ENCODE measurements at regions not wholly inside any gene's neighbourhood (a gene's known extent, or its start where the extent isn't known, plus 50 kb on each side); places are given as distances from the start of the nearest gene placed in this dataset.

- ChIA-PET CTCF (interaction anchor here (0.6 kb wide), 1 partner anchor 32 kb away, joined by 3 read pairs; no protein-coding TSS in a partner anchor), POLR2A (ENCODE audit: low non-redundant PET) (no interaction called here)
- H3K27ac ChIP-seq, result no peak overlapping the region
- no peak for DNase-seq (ENCODE audit: low spot score)
- TF ChIP-seq, protein P1, sequence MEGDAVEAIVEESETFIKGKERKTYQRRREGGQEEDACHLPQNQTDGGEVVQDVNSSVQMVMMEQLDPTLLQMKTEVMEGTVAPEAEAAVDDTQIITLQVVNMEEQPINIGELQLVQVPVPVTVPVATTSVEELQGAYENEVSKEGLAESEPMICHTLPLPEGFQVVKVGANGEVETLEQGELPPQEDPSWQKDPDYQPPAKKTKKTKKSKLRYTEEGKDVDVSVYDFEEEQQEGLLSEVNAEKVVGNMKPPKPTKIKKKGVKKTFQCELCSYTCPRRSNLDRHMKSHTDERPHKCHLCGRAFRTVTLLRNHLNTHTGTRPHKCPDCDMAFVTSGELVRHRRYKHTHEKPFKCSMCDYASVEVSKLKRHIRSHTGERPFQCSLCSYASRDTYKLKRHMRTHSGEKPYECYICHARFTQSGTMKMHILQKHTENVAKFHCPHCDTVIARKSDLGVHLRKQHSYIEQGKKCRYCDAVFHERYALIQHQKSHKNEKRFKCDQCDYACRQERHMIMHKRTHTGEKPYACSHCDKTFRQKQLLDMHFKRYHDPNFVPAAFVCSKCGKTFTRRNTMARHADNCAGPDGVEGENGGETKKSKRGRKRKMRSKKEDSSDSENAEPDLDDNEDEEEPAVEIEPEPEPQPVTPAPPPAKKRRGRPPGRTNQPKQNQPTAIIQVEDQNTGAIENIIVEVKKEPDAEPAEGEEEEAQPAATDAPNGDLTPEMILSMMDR (conservative IDR thresholded peaks at IDR 0.05; ENCODE audit: low read depth), result no peak
These were observed 102.5 kb upstream of the USP24 start for GRCh38 chr1:55317673-55318072.

GRCh38 chr1:55316947-55317662 lies 101.9 kb upstream of the USP24 start:
- CTCF ChIA-PET, result interaction anchor here (0.6 kb wide), 1 partner anchor 32 kb away, joined by 3 read pairs; no protein-coding TSS in a partner anchor
- POLR2A ChIA-PET (ENCODE audit: low non-redundant PET), result no interaction called here
- no peak for DNase-seq (ENCODE audit: low spot score)
- H3K27ac ChIP-seq, result no peak overlapping the region
- TF ChIP-seq, protein P1 (conservative IDR thresholded peaks at IDR 0.05; ENCODE audit: low read depth), result no peak

- no peak overlapping the region for H3K27ac ChIP-seq
- no peak for DNase-seq (ENCODE audit: low spot score)
- TF ChIP-seq, protein P1 (conservative IDR thresholded peaks at IDR 0.05; ENCODE audit: low read depth), result no peak
- ChIA-PET CTCF (no interaction called here), POLR2A (ENCODE audit: low non-redundant PET) (no interaction called here)
These were observed 101.3 kb upstream of the USP24 start for GRCh38 chr1:55316502-55316901.

DNA sequence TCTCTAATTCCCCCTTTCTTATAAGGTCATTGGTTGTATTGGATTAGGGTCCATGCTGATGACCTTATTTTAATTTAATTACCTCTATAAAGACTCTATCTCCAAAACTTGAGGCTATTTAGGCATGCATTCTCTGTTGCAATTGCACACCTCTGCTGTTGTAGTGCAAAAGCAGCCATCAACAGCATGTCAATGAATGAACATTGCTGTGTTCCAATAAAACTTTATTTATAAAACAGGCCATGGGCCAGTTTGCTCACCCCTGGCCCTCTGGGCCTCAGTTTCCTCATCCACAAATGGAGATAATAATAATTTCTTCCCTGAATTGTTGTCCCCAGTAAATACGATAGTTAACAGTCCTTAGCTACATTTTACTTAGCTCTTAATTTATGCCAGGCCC lies 100.4 kb upstream of the USP24 start:
- H3K27ac ChIP-seq, result no peak overlapping the region
- TF ChIP-seq, protein P1 (conservative IDR thresholded peaks at IDR 0.05; ENCODE audit: low read depth), result no peak
- POLR2A ChIA-PET (ENCODE audit: low non-redundant PET), result no interaction called here
- DNase-seq (ENCODE audit: low spot score), result no peak
- CTCF ChIA-PET, result interaction anchor here (0.5 kb wide), 1 partner anchor 362 kb away, joined by 5 read pairs; no protein-coding TSS in a partner anchor

DNA sequence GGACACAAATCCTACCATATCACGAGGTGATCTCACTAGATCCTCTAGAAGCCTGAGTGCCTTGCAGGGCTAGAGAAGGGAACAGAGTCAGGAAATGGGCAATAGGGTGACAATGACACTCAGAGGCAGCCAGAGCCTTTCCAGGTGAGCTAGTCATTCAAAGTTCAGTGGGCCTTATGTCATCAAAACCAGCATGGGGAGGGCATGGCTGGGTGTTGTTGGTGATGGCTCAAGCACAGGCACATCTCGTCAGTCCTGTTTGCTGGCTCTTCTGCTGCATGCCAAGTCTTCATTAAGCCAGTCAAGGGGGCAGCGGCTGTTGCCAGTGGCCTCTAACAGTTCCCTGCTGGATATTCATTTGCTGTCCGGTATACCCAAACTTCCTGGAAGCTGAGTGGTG lies 99.6 kb upstream of the USP24 start:
- ChIA-PET POLR2A (ENCODE audit: low non-redundant PET) (no interaction called here), CTCF (no interaction called here)
- TF ChIP-seq, protein P1 (conservative IDR thresholded peaks at IDR 0.05; ENCODE audit: low read depth), result no peak
- H3K27ac ChIP-seq, result no peak overlapping the region
- DNase-seq (ENCODE audit: low spot score), result no peak

- CTCF ChIA-PET, result no interaction called here
- POLR2A ChIA-PET (ENCODE audit: low non-redundant PET), result no interaction called here
These were observed 98.7 kb upstream of the USP24 start for GRCh38 chr1:55313903-55314302.

More at GRCh38 chr1:55313903-55314302, 98.7 kb upstream of the USP24 start:
- no peak overlapping the region for H3K27ac ChIP-seq
- no peak for DNase-seq (ENCODE audit: low spot score)
- TF ChIP-seq, protein P1 (conservative IDR thresholded peaks at IDR 0.05; ENCODE audit: low read depth), result no peak

All from RWPE1 (cell line).